IMR-90 (cell line): ENCODE measurements at regions not wholly inside any gene's neighbourhood (a gene's known extent, or its start where the extent isn't known, plus 50 kb on each side); places are given as distances from the start of the nearest gene placed in this dataset.

ENCODE experiments used
- ATAC-seq: fragments of 200-7000 bp; cut with Tn5 transposase; 2 replicates; pipeline ENCODE4 v1.9.1; 2020; ENCODE audit warnings: low read depth, mild to moderate bottlenecking, moderate library complexity
- BruUV-seq: library from RNA; stranded (reverse); fragments of 400-500 nt; replicated peaks from 2 replicates; lab custom pipeline; 2021; lab: Mats Ljungman, UMichigan
- CTCF ChIA-PET: fragments of 300-600 bp; formaldehyde crosslinking; extraction: SDS; loops from one replicate; lab custom pipeline; 2021; ENCODE audit warnings: antibody characterized with exemption; lab: Yijun Ruan, JAX
- POLR2A ChIA-PET: fragments of 300-600 bp; sonication (Branson Sonifier 250); formaldehyde crosslinking; loops from one replicate; lab custom pipeline; 2022; ENCODE audit warnings: antibody characterized with exemption; ENCODE audit not compliant: unreplicated experiment; lab: Charles Lee
- DNase-seq: peaks from one replicate; pipeline ENCODE4 v3.0.0; 2013
- H2AFZ ChIP-seq: replicated peaks from 2 replicates; pipeline ENCODE3; 2013; ENCODE audit warnings: low read length, mild to moderate bottlenecking; ENCODE audit not compliant: poor library complexity
- H2AK5ac ChIP-seq: 2 replicates; pipeline ENCODE4 v1.6.1; 2013; ENCODE audit warnings: low read depth, low read length, inconsistent platforms
- H2AK9ac ChIP-seq: replicated peaks from 2 replicates; pipeline ENCODE3; 2013; ENCODE audit warnings: mild to moderate bottlenecking, low read depth, low read length, moderate library complexity; ENCODE audit not compliant: poor library complexity
- H2BK120ac ChIP-seq: 2 replicates; pipeline ENCODE4 v1.6.1; 2013; ENCODE audit warnings: low read depth, low read length, inconsistent platforms
- H2BK15ac ChIP-seq: 3 replicates; pipeline ENCODE4 v1.6.1; 2013; ENCODE audit warnings: low read depth, low read length, inconsistent platforms
- H2BK20ac ChIP-seq: 2 replicates; pipeline ENCODE4 v1.6.1; 2013; ENCODE audit warnings: low read depth, mild to moderate bottlenecking, inconsistent platforms, low read length, moderate library complexity
- H2BK5ac ChIP-seq: 2 replicates; pipeline ENCODE4 v1.6.1; 2013; ENCODE audit warnings: mild to moderate bottlenecking, low read depth, low read length, inconsistent platforms; ENCODE audit not compliant: poor library complexity, severe bottlenecking
- H3K14ac ChIP-seq: replicated peaks from 2 replicates; pipeline ENCODE4 v1.6.1; 2013; ENCODE audit warnings: low read depth, low read length, inconsistent platforms
- H3K18ac ChIP-seq: 2 replicates; pipeline ENCODE4 v1.6.1; 2013; ENCODE audit warnings: low read depth, low read length, control low read depth
- H3K23ac ChIP-seq: 2 replicates; pipeline ENCODE4 v1.6.1; 2013; ENCODE audit warnings: low read depth, low read length, inconsistent platforms
- H3K27ac ChIP-seq: 2 replicates; pipeline ENCODE4 v1.5.1; 2013; ENCODE audit warnings: mild to moderate bottlenecking, control low read depth, low read length; ENCODE audit not compliant: insufficient read depth
- H3K27me3 ChIP-seq: 2 replicates; pipeline ENCODE4 v1.6.1; 2013; ENCODE audit warnings: low read length; ENCODE audit not compliant: control insufficient read depth, insufficient read depth
- H3K36me3 ChIP-seq: 2 replicates; pipeline ENCODE4 v1.6.1; 2013; ENCODE audit warnings: low read length, mixed read lengths; ENCODE audit not compliant: control insufficient read depth, insufficient read depth
- H3K4ac ChIP-seq: 2 replicates; pipeline ENCODE4 v1.6.1; 2013; ENCODE audit warnings: low read depth, low read length, inconsistent platforms
- H3K4me1 ChIP-seq: 2 replicates; pipeline ENCODE4 v1.6.1; 2013; ENCODE audit warnings: low read length, mixed read lengths; ENCODE audit not compliant: control insufficient read depth, insufficient read depth
- H3K4me2 ChIP-seq: 2 replicates; pipeline ENCODE4 v1.6.1; 2013; ENCODE audit warnings: low read depth, mild to moderate bottlenecking, control low read depth, low read length, moderate library complexity
- H3K4me3 ChIP-seq: 2 replicates; pipeline ENCODE4 v1.5.1; 2013; ENCODE audit warnings: low read depth, mild to moderate bottlenecking, control low read depth, low read length, moderate library complexity; ENCODE audit not compliant: insufficient read depth
- H3K56ac ChIP-seq: 2 replicates; pipeline ENCODE4 v1.6.1; 2013; ENCODE audit warnings: low read length, inconsistent platforms; ENCODE audit not compliant: insufficient read depth; ENCODE audit errors: extremely low read depth
- H3K79me1 ChIP-seq, 2 experiments: 2 replicates each; pipeline ENCODE4 v1.6.1; 2013; ENCODE audit warnings: low read length in 2 of 2, inconsistent platforms in 1 of 2, low read depth in 1 of 2
- H3K9ac ChIP-seq: 2 replicates; pipeline ENCODE4 v1.6.1; 2013; ENCODE audit warnings: low read depth, low read length, control low read depth
- H3K9me1 ChIP-seq: 2 replicates; pipeline ENCODE4 v1.6.1; 2013; ENCODE audit warnings: low read length, inconsistent platforms; ENCODE audit not compliant: insufficient read depth
- H3K9me3 ChIP-seq: 2 replicates; pipeline ENCODE4 v1.6.1; 2013; ENCODE audit warnings: low read length; ENCODE audit not compliant: control insufficient read depth, insufficient read depth
- H4K20me1 ChIP-seq: 2 replicates; pipeline ENCODE4 v1.6.1; 2013; ENCODE audit warnings: low read length, inconsistent platforms; ENCODE audit not compliant: insufficient read depth
- H4K5ac ChIP-seq: 2 replicates; pipeline ENCODE4 v1.6.1; 2013; ENCODE audit warnings: mild to moderate bottlenecking, low read depth, low read length, control low read depth
- H4K8ac ChIP-seq, 2 experiments: 2 replicates each; pipeline ENCODE4 v1.6.1; 2013; ENCODE audit warnings: low read depth in 2 of 2, low read length in 2 of 2, control low read depth in 1 of 2, inconsistent platforms in 1 of 2
- H4K91ac ChIP-seq: 2 replicates; pipeline ENCODE4 v1.6.1; 2013; ENCODE audit warnings: low read depth, low read length, inconsistent platforms; ENCODE audit not compliant: insufficient read depth
- BHLHE40 ChIP-seq: fragments of 150-350 bp; IDR thresholded peaks from 2 replicates; pipeline ENCODE4 v1.6.1; 2016; ENCODE audit warnings: mild to moderate bottlenecking, low read depth, low read length
- MAFK ChIP-seq: IDR thresholded peaks from 2 replicates; pipeline ENCODE4 v1.6.1; 2012; ENCODE audit warnings: low read depth, low read length, improper control_type of control experiment
- MXI1 ChIP-seq: IDR thresholded peaks from 2 replicates; pipeline ENCODE4 v1.6.1; 2012; ENCODE audit warnings: low read depth, mild to moderate bottlenecking, low read length, moderate library complexity, borderline replicate concordance
- POLR2A ChIP-seq: IDR thresholded peaks from 2 replicates; pipeline ENCODE4 v1.6.1; 2012; ENCODE audit warnings: mild to moderate bottlenecking, low read depth, low read length
- RCOR1 ChIP-seq: IDR thresholded peaks from 2 replicates; pipeline ENCODE4 v1.6.1; 2012; ENCODE audit warnings: mild to moderate bottlenecking, low read length, improper control_type of control experiment; ENCODE audit not compliant: insufficient replicate concordance
- USF2 ChIP-seq: fragments of 150-350 bp; IDR thresholded peaks from 2 replicates; pipeline ENCODE4 v1.6.1; 2017; ENCODE audit warnings: mild to moderate bottlenecking, antibody characterized with exemption, low read length, low read depth
- dilution Hi-C: fragments of 300-500 bp; cut with HindIII; formaldehyde crosslinking; loops from one replicate; pipeline ENCODE4 v1.14.3; 2018; ENCODE audit warnings: low sequenced_read_pairs; ENCODE audit not compliant: unreplicated experiment
- in situ Hi-C: fragments of 300-500 bp; cut with MboI; formaldehyde crosslinking; loops from 3 replicates; pipeline ENCODE4 v1.14.3; 2019; ENCODE audit warnings: low sequenced_read_pairs, inconsistent platforms, mixed read lengths
- intact Hi-C: fragments of 100-400 bp; cut with micrococcal nuclease; formaldehyde crosslinking; loops from 2 replicates; pipeline ENCODE4 v1.10.0; 2022

DNA sequence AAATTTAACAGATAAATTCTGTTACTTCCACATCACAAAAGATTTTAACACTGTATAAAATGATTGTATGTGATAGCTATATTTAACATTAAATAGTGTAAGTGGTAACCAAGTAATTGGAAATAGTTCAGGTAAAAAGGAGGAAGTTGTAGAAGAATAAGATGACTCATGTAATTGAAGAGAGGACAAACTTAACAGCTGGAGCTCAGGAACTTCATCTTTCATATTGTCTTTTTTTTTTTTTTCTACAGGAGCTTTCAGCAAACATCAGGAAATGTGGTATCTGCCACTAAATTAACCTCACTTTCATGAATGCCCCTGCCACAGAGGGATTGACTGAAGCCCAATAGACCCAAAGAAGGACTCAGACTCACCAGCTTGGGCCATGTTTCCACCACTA lies 188.4 kb upstream of the VEGFC start:
- H2BK5ac ChIP-seq, result no peak overlapping the region
- dilution Hi-C loops (no loop called here), in situ Hi-C loops (no loop called here), intact Hi-C loops (loop anchor here (5.0 kb wide), 1 partner anchor 99 kb away; no protein-coding TSS in a partner anchor)
- no peak overlapping the region for H2BK120ac ChIP-seq
- H2AK9ac ChIP-seq, result no peak overlapping the region
- no peak overlapping the region for H3K4me2 ChIP-seq
- no peaks in the 10 kb centered on the region for H3K79me1 ChIP-seq
- no TSS peak for BruUV-seq
- H3K27me3 ChIP-seq, result no peaks in the 10 kb centered on the region
- ChIA-PET CTCF (interaction anchor here (0.6 kb wide), 1 partner anchor 205 kb away, joined by 3 read pairs; no protein-coding TSS in a partner anchor), POLR2A (no interaction called here)
- H4K91ac ChIP-seq, result no peak overlapping the region
- DNase-seq (no peak), ATAC-seq (no peak)
- H3K4ac ChIP-seq, result no peak overlapping the region
- no peak overlapping the region for H2AK5ac ChIP-seq
- no peak overlapping the region; the same call in 1 of the 2 replicates for H4K5ac ChIP-seq
- no peaks in the 10 kb centered on the region for H4K20me1 ChIP-seq
- no peak overlapping the region for H3K4me3 ChIP-seq
- H3K9me1 ChIP-seq, result no peaks in the 10 kb centered on the region
- H2AFZ ChIP-seq, result peak overlapping the region; percentile 38
- H3K4me1 ChIP-seq, result peaks cover 3% of the 10 kb centered on the region; the same call in 1 of the 2 replicates
- H3K36me3 ChIP-seq, result no peaks in the 10 kb centered on the region
- no peak overlapping the region for H4K8ac ChIP-seq
- no peak overlapping the region for H3K56ac ChIP-seq
- H3K14ac ChIP-seq, result no peak overlapping the region
- H3K18ac ChIP-seq, result peak overlapping the region; percentile 27; the same call in 1 of the 2 replicates
- no peaks in the 10 kb centered on the region for H3K9me3 ChIP-seq
- H2BK15ac ChIP-seq, result no peak overlapping the region
- H3K23ac ChIP-seq, result no peak overlapping the region
- TF ChIP-seq USF2, result no peak
- TF ChIP-seq RCOR1, result no peak
- TF ChIP-seq BHLHE40, result no peak
- no peak for TF ChIP-seq MAFK
- TF ChIP-seq POLR2A, result no peak
- TF ChIP-seq MXI1, result no peak
- no peak overlapping the region for H2BK20ac ChIP-seq
- no peak overlapping the region for H3K9ac ChIP-seq
- H3K27ac ChIP-seq, result peak overlapping the region; percentile 38; the same call in 1 of the 2 replicates
